ENCODE measurements at regions not wholly inside any gene's neighbourhood (a gene's known extent, or its start where the extent isn't known, plus 50 kb on each side); places are given as distances from the start of the nearest gene placed in this dataset.

DNA sequence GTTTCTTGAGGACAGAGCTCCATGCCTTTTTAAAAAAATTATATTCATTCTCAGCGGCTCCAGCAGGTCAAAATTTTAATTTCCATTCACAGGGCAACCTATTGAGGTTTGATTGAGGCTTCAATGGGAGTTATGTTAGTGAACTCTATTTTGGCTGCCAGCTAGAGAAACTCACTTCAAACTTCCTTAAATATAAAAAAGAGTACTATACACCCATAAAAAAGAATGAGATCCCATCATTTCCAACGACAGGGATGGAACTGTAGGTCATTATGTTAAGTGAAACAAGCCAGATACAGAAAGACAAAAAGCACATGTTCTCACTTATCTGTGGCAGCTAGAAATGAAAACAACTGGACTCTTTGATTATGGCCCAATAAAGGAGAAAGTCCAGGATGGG, 176.8 kb upstream of the IL12B start:
- TF ChIP-seq EZH2 (IDR thresholded peaks at IDR 0.05; ENCODE audit: insufficient read depth, poor library complexity, severe bottlenecking): no peak
- no peak for TF ChIP-seq EZH2phosphoT487 (IDR thresholded peaks at IDR 0.05; ENCODE audit: insufficient read depth, low read depth)

Data from GM23248 (cell line).